ENCODE measurements at regions not wholly inside any gene's neighbourhood (a gene's known extent, or its start where the extent isn't known, plus 50 kb on each side); places are given as distances from the start of the nearest gene placed in this dataset.

GRCh38 chr4:144910723-144911122 lies 187.3 kb downstream of the ANAPC10 start:
- Mint-ChIP-seq H3K36me3 (no peaks in the 10 kb centered on the region), H3K27ac (no peak overlapping the region), H3K9me3 (peaks cover 0 to 4% (median 3%) of the 10 kb centered on the region in 3 donors), H3K4me3 (no peak overlapping the region), H3K4me1 (no peaks in the 10 kb centered on the region), H3K27me3 (no peaks in the 10 kb centered on the region)
- ChIA-PET POLR2A (interaction anchor here in 1 of 2 donors (0.5 kb wide), 1 partner anchor 170 kb away, joined by 4 read pairs; no protein-coding TSS in a partner anchor), CTCF (no interaction called here)
- Histone ChIP-seq H3K27ac (ENCODE audit: low read length) (no peak overlapping the region), H3K36me3 (ENCODE audit: control insufficient read depth in 2 of 2, extremely low read depth in 1 of 2, insufficient read depth in 1 of 2, low read length in 1 of 2) (no peaks in the 10 kb centered on the region), H3K9me3 (no peaks in the 10 kb centered on the region), H3K4me1 (ENCODE audit: control insufficient read depth in 1 of 2, extremely low read depth in 1 of 2, insufficient read depth in 2 of 2, low read length in 2 of 2) (no peaks in the 10 kb centered on the region), H3K27me3 (replicated peaks in 1 of 2; ENCODE audit: control insufficient read depth in 2 of 2, extremely low read depth in 1 of 2, insufficient read depth in 2 of 2, low read length in 1 of 2) (no peaks in the 10 kb centered on the region), H3K4me3 (ENCODE audit: control insufficient read depth in 1 of 2, extremely low read depth in 1 of 2, low read length in 1 of 2) (no peak overlapping the region)
- 86% methylated on average over 1 of the region's 2 CpGs for WGBS (ENCODE audit: insufficient coverage)
- ATAC-seq (replicated peaks in 1 of 4) (no peak), DNase-seq (no peak)

All from T-cell (primary cell).